Suprapubic skin (tissue), 4 donors: ENCODE measurements at regions not wholly inside any gene's neighbourhood (a gene's known extent, or its start where the extent isn't known, plus 50 kb on each side); places are given as distances from the start of the nearest gene placed in this dataset.

Experiments
- POLR2A ChIP-seq, 2 donors: fragments of 450-650 bp; IDR thresholded peaks; one replicate each; pipeline ENCODE4 v1.6.1; 2017; ENCODE audit warnings: antibody characterized with exemption in 2 of 2, mild to moderate bottlenecking in 2 of 2, moderate library complexity in 2 of 2
- POLR2AphosphoS5 ChIP-seq, 3 donors: sonication (generic); formaldehyde crosslinking; IDR thresholded peaks; one replicate each; pipeline ENCODE4 v1.6.1; 2017; ENCODE audit warnings: antibody characterized with exemption in 3 of 3
- TF ChIP-seq, protein P1 (sequence below), 2 donors: fragments of 200-600 bp in 1 of 2; fragments of 450-650 bp in 1 of 2; sonication (generic) in 1 of 2; IDR thresholded peaks; one replicate each; pipeline ENCODE4 v1.5.1; 2016 to 2019; ENCODE audit warnings: antibody characterized with exemption in 2 of 2, mild to moderate bottlenecking in 1 of 2, moderate library complexity in 1 of 2

GRCh38 chr22:48693377-48694135 lies 1134.1 kb downstream of the BRD1 start:
- TF ChIP-seq, protein P1, sequence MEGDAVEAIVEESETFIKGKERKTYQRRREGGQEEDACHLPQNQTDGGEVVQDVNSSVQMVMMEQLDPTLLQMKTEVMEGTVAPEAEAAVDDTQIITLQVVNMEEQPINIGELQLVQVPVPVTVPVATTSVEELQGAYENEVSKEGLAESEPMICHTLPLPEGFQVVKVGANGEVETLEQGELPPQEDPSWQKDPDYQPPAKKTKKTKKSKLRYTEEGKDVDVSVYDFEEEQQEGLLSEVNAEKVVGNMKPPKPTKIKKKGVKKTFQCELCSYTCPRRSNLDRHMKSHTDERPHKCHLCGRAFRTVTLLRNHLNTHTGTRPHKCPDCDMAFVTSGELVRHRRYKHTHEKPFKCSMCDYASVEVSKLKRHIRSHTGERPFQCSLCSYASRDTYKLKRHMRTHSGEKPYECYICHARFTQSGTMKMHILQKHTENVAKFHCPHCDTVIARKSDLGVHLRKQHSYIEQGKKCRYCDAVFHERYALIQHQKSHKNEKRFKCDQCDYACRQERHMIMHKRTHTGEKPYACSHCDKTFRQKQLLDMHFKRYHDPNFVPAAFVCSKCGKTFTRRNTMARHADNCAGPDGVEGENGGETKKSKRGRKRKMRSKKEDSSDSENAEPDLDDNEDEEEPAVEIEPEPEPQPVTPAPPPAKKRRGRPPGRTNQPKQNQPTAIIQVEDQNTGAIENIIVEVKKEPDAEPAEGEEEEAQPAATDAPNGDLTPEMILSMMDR (IDR thresholded peaks at IDR 0.05) = no peak
- TF ChIP-seq POLR2A (IDR thresholded peaks at IDR 0.05) = no peak
- TF ChIP-seq POLR2AphosphoS5 (IDR thresholded peaks at IDR 0.05) = no peak
